NCI-H748 treated with DMSO at 0.1 percent for 48 hours (cell line): ENCODE measurements at regions not wholly inside any gene's neighbourhood (a gene's known extent, or its start where the extent isn't known, plus 50 kb on each side); places are given as distances from the start of the nearest gene placed in this dataset.
"Not testable (repeated sequence)": the region's sequence is repeated elsewhere in the genome, so short reads cannot be mapped to it uniquely, and the experiment has no call there.

ENCODE experiments used
- DNase-seq: peaks from one replicate; lab custom pipeline; 2025; lab: John Stamatoyannopoulos, UW

DNA sequence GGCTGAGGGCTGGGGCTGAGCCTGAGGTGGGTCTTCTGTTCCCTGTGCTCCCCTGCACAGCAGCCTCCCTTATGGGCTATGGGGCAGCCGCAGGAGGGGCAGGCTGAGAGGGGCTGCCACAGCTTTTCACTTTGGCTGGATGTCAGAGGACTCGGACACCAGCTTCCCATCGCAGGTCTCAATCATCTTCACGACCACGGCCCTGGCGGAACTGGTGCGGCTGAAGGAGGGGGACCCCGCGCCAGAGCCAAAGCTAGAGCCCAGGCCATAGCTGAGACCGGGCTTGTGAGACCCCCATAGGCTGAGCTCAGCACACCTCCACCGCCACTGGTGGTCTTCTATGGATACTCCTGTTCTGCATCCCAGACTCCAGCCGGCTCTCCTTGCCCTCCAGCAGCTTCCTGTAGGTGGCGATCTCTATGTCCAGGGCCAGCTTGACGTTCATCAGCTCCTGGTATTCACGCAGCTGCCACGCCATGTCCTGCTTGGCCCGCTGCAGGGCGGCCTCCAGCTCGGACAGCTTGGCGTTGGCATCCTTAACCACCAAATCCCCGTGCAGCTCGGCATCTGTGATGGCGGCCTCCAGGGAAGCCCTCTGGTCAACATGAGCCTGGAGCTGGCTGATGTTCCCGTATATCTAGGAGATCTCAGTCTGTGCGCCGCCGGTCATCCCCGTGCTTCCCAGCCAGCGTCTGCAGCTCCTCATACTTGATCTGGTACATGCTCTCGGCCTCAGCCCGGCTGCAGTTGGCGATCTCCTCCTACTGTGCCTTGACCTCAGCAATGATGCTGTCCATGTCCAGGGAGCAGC, 181.7 kb upstream of the SYNPR start:
- no peak for DNase-seq

GRCh38 chr3:63097396-63097795, 180.7 kb upstream of the SYNPR start:
- DNase-seq = no peak

GRCh38 chr3:63116922-63117321, 161.2 kb upstream of the SYNPR start:
- no peak for DNase-seq

DNA sequence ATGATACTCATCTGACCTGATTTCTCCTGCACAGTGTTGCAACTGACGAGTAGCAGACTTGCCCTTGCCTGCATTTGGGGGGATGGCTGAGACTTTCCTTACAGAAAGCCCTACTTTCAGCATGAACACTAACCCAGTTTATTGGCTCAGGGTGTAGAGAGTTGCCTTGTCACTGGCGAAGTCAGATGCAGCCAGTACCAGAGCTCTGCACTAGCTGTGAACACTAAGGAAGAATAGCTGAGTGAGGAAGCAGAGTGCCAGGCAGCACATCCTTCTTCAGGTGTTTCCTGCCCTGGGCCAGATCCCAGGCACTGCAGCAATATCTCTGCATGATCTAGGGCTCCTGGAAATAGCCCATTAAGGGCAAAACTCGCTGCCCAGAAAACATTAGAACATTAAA, 154.0 kb upstream of the SYNPR start:
- DNase-seq = no peak

DNA sequence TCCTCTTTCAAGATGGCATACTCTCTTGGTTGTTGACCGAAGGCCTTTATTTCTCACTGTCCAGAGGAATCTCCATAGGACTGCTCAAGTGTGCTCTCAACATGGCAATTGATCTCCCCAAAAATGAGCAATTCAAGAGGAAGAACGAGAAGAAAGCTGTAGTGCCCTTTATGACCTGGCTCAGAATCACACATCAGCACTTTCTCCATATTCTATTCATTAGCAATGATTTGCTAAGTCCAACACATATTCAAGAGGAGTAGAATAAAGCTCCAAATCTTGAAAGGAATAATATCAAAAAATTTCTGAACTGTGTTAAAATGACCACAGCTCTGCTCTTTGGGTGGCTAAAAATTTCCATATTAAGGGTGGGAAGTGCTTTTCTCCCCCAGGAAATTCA, 151.6 kb upstream of the SYNPR start:
- no peak for DNase-seq

DNA sequence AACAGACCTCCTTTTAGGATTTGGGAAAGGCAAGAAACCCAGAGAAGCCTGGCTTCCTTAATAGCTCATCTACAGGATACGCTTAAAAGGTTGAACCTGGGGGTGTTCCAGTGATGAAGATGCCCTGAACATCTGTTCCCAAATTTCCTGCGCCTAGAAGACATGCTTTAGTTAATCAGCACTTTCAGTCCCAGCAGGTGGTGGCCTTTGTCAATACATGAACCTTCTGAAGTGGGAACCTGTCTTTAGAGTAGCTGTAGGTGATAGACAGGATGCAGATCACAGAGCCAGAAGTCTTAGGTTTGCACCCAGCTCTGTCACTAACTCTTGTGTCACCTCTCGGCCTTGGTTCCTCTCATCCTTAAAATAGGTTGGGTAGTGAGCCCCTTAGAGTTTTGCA, 149.7 kb upstream of the SYNPR start:
- DNase-seq = no peak

GRCh38 chr3:63130625-63131024, 147.5 kb upstream of the SYNPR start:
- DNase-seq = no peak

DNA sequence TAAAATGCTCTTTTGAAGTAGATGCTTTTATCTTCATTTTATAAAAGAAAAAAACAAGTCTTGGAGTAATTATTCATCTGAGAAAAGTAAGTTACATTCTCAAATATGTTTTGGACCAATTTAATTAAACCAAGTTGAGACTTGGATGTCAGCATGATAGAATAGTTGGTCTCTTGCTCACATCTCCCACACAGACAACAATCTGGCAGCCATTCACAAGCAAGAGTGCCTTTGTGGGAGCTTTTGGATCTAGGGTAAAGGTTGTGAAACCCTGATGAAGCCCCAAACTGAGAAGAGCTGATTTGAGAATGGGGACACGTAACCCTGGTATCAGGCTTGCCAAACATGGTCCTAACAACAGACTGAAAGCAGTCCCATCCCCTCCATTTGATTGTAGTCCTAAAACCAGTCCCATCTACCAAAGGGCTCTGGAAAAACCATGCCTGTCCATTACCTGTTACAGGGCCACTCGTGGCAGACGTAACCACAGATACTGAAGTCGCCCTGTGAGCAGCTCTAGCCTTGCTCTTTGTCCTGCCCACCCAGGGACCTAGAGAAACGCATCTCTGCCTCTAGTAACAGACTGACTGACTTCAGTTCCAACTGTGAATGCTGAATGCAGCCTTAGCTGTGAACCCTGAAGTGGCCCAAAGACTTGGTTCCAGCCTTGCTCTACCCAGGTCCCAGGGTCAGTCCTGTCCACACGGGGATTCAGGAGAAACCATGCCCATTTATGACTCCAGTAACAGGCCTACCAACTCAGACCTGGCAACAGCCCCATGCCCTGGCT, 145.5 kb upstream of the SYNPR start:
- no peak for DNase-seq

DNA sequence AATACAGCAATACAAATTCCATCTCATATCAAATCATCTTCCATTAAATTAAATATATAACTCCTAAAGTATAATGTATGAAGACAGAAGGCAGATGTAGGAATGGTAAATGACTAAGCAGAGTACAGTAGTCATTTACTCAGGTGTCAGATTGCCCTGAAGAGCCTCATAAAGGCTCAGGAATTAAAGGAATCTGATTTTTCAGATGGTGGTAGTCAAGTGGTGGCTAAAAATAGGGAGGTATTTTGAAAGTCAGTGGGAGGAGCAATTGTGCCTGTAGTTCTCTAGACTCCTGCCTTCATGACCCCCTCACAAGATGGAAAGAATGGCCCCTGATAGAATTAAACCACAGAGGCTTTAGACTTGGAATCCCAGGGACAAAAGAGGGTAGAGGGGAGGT, 142.7 kb upstream of the SYNPR start:
- peak; percentile 35 for DNase-seq

GRCh38 chr3:63136249-63136648, 141.9 kb upstream of the SYNPR start:
- DNase-seq = not testable (repeated sequence)

- no peak for DNase-seq
Observed at GRCh38 chr3:63142681-63143080, 135.4 kb upstream of the SYNPR start.

- DNase-seq = no peak
Observed at GRCh38 chr3:63146154-63146553, 132.0 kb upstream of the SYNPR start.

- DNase-seq = no peak
Observed at GRCh38 chr3:63150880-63151279, 127.2 kb upstream of the SYNPR start.

- DNase-seq = no peak
Observed at GRCh38 chr3:63151897-63152296, 126.2 kb upstream of the SYNPR start.

DNA sequence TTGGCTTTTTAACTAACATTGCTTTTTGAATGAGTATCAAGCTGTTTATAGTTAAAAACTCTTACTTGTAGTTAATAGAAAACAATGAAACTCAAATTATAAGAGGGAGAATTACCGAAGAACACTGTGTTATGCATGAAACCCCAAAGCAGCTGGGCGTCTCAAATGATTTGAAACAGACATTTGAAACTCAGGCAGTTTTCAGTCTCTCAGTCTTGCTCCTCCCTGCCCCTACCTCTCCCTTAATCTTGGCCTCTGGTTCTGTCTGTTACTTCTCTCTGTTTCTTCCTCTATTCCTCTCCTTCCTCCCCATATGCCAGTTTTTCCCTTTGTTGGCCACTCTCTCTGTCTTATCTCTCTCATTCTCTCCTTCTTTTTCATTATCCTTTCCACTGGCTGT, 118.3 kb upstream of the SYNPR start:
- DNase-seq = no peak

DNA sequence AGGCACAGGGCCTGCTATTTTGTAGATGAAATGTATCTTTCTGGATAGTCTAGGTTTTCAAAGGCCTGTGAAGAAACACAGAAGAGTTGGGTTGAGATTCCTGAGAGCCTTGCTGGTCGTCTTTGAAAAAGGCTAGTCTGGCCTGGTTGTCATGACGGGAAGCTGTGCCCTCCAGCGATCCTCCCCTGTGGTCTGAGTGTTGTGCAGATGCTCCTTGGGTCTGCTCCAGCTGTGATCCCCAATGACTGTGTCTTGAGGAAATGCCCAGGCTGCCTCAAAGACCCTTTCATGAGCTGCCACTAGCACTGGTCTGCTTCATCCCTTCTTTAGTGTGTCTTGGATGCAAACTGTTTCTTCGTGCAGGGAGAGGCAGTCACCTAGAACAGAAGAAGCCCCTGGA, 111.0 kb upstream of the SYNPR start:
- no peak for DNase-seq

- no peak for DNase-seq
Observed at GRCh38 chr3:63168179-63168578, 109.9 kb upstream of the SYNPR start.

DNA sequence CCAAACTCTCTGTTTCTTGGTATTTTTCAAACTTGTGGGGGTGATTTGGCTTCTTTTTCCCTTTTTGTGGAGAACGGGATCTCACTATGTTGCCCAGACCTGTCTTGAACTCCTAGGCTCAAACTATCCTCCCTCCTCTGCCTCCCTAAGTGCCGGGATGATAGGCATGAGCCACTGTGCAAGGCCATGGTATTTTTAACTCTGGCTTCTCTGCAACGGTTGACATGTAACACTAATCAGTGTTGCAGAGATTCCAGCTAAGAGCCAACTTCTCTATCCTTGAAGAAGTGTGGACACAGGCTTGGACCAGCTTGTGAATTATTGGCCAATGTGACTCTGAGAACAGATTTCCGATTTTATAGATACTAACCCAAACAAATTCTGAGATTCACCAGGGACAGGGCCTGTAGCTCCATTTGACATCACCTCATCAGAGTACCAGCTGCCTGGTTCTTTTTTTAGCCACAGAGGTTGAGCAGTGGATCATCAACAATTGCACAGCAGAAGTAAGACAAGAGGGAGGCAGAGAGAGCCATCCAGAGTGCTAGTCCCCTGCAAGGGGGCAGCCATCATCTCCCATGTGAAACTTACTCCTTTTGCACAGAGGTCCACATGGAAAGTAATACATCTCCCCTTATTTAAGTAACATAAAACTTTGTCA, 98.1 kb upstream of the SYNPR start:
- DNase-seq = no peak

DNA sequence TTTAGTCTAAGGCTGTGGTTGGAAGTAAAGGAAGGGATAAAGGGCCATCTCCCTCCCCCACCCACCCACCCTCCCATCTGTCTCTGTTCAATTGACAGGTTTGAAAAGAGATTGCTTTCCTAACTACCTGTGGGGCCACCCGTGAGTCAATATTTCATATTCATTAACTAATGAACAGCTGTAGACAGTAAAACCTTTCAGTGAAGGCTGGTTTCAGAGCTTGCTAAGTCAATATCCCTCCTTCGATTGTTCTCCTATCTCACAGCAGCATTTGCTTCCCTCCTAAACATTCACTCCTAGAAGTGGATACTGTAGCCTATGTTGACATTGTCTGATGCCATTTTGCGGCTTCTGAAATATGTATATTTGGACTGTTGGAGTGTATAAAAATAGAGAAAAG, 85.9 kb upstream of the SYNPR start:
- DNase-seq = peak; percentile 94

DNA sequence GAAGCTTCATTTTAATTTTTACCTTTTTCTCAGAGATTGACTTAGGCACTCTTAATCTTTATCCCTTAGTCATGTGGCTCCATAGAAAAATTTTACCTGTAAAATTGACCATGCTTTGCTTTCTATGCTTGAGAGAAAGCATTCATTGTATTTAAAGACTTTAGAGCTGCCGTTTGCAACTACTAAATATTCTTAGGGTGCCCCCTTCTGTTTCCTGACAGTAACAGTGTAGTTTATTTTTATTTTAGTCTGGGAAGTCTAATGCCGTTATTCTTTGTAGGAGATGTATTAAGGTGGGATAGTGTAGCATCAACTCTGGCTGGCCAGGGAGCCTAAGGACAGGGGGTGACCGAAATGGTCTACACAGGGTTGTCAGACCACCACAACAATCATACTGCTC, 84.5 kb upstream of the SYNPR start:
- DNase-seq = peak; percentile 65

DNA sequence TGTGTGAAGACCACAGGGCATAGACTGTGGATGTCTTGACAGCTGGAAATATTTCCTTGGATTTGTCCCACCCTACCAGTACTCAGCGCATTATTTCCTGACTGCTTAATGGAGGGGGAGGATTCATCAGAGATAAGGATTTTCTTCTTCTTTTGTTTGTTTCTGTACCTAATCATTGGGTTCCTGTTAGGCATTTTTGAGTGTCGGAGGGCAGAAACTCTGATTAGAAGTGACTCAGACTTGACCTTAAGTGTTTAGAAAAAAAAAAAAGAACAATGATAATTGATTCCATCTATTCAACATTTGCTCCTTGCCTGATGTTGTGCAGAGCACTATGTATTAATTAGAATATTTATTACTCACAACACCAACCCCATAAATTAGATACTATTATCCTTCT, 78.5 kb upstream of the SYNPR start:
- no peak for DNase-seq

DNA sequence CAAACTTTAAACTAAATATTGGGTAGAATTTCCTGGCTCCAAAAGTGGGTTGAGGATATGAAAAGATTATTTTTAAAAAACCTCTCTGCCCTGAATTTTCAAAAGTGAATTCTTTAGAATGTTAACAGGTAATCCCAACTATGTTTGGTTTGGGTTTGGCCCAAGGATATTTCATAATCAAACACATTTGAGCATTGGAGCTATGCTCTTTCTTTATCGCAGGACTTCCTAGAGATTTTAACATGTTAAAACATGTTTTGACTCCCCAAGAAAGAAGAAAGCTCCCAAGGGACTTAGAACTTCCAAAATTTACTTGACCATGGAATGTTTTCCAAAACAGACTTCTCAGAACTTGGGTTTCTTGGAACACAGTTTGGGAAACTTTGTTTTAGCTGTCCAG, 75.6 kb upstream of the SYNPR start:
- no peak for DNase-seq

DNA sequence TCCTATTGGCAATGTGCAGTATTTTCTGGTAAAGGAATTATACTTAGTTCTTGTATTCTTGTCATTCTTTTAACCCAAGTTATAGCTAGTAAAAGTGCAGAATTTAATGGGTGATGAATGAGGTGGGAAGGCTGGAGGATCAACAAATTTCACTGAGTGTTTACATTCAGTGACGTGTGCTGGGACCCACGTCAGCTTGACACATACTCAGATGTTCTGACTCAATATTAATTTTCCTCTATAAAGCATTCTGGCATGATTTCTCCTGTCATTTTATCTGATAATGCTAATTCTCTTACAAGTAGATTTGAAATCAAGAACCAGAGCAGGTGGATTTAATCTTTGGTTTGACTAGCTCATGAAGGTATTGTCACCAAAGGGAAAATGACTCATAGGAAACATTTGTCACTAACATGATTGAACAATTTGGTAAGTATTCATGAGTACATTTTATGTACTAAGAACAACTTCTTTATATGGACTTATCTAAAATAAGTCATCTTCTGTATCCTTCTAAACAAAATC, 71.0 kb upstream of the SYNPR start:
- DNase-seq = no peak
